Endothelial cell of umbilical vein (primary cell): ENCODE measurements at regions not wholly inside any gene's neighbourhood (a gene's known extent, or its start where the extent isn't known, plus 50 kb on each side); places are given as distances from the start of the nearest gene placed in this dataset.
"Not testable (repeated sequence)": the region's sequence is repeated elsewhere in the genome, so short reads cannot be mapped to it uniquely, and the experiment has no call there.

Experiments used
- BruUV-seq: library from RNA; stranded (reverse); fragments of 400-500 nt; replicated peaks from 2 replicates; lab custom pipeline; 2021; lab: Mats Ljungman, UMichigan
- CTCF ChIA-PET: fragments of 300-600, 350-600 bp; sonication (Branson Sonifier 250); formaldehyde crosslinking; loops from one replicate; lab custom pipeline; 2021; ENCODE audit warnings: antibody characterized with exemption, inconsistent platforms; lab: Charles Lee
- POLR2A ChIA-PET: fragments of 300-600, 350-600 bp; sonication (Branson Sonifier 250); formaldehyde crosslinking; loops from one replicate; lab custom pipeline; 2021; ENCODE audit warnings: antibody characterized with exemption, inconsistent platforms; lab: Charles Lee
- DNase-seq: peaks from one replicate; pipeline ENCODE4 v3.0.0-alpha.2; 2011; ENCODE audit warnings: low read depth, low spot score
- FAIRE-seq: peaks from 2 replicates; lab custom pipeline; 2011; peaks lifted over from hg19 to GRCh38; lab: Jason Lieb, UNC
- H2AFZ ChIP-seq: 2 replicates; pipeline ENCODE4 v1.6.0; 2012; ENCODE audit warnings: low read depth, low read length, control low read depth, inconsistent platforms
- H3K27ac ChIP-seq: 2 replicates; pipeline ENCODE4 v1.5.1; 2011; ENCODE audit warnings: low read depth, mild to moderate bottlenecking, control low read depth, low read length, moderate library complexity; ENCODE audit not compliant: insufficient read depth
- H3K27me3 ChIP-seq, 2 experiments: 2 replicates each; pipeline versions ENCODE4 v1.6.0 to v1.6.1; 2011; ENCODE audit warnings: low read length in 2 of 2, mixed read lengths in 1 of 2; ENCODE audit not compliant: control insufficient read depth in 2 of 2, insufficient read depth in 2 of 2
- H3K36me3 ChIP-seq, 2 experiments: 2 replicates in 1 of 2; 3 replicates in 1 of 2; pipeline ENCODE4 v1.5.1; 2011; ENCODE audit warnings: low read length in 2 of 2, mild to moderate bottlenecking in 1 of 2, moderate library complexity in 1 of 2; ENCODE audit not compliant: control insufficient read depth in 2 of 2, insufficient read depth in 2 of 2; ENCODE audit errors: extremely low read depth in 1 of 2
- H3K4me1 ChIP-seq: 3 replicates; pipeline ENCODE4 v1.5.1; 2011; ENCODE audit warnings: mild to moderate bottlenecking, low read length; ENCODE audit not compliant: control insufficient read depth, insufficient read depth; ENCODE audit errors: extremely low read depth
- H3K4me2 ChIP-seq: 2 replicates; pipeline ENCODE4 v1.6.1; 2011; ENCODE audit warnings: low read length, control low read depth, mixed read lengths; ENCODE audit not compliant: insufficient read depth
- H3K4me3 ChIP-seq, 3 experiments: fragments of 200-600 bp in 1 of 3; sonication (generic), shearing (Covaris generic) in 1 of 3; replicated peaks in 1 of 3; 2 replicates each; pipeline ENCODE4 v1.5.1; 2011 to 2016; ENCODE audit warnings: control low read depth in 3 of 3, low read length in 3 of 3, mild to moderate bottlenecking in 2 of 3, inconsistent platforms in 1 of 3, low read depth in 1 of 3, moderate library complexity in 1 of 3; ENCODE audit not compliant: insufficient read depth in 1 of 3
- H3K79me2 ChIP-seq: 2 replicates; pipeline ENCODE4 v1.6.0; 2012; ENCODE audit warnings: low read length, inconsistent platforms; ENCODE audit not compliant: control insufficient read depth, insufficient read depth
- H3K9ac ChIP-seq: replicated peaks from 2 replicates; pipeline ENCODE3; 2011; ENCODE audit warnings: low read length, control low read depth; ENCODE audit not compliant: insufficient read depth; ENCODE audit errors: extremely low read depth
- H3K9me1 ChIP-seq: replicated peaks from 3 replicates; pipeline ENCODE4 v1.6.0; 2011; ENCODE audit warnings: mild to moderate bottlenecking, low read length; ENCODE audit not compliant: control insufficient read depth, insufficient read depth; ENCODE audit errors: extremely low read depth
- H3K9me3 ChIP-seq: replicated peaks from 2 replicates; pipeline ENCODE4 v1.5.1; 2012; ENCODE audit warnings: low read length, inconsistent platforms; ENCODE audit not compliant: control insufficient read depth, insufficient read depth
- H4K20me1 ChIP-seq: replicated peaks from 2 replicates; pipeline ENCODE3; 2011; ENCODE audit warnings: mild to moderate bottlenecking, low read length; ENCODE audit not compliant: control insufficient read depth, insufficient read depth; ENCODE audit errors: extremely low read depth
- dilution Hi-C: fragments of 300-500 bp; cut with MboI; formaldehyde crosslinking; loops from one replicate; pipeline ENCODE4 v1.15.0; 2019; ENCODE audit warnings: low sequenced_read_pairs; ENCODE audit not compliant: extremely low pct_ligation_motif_present
- intact Hi-C: fragments of 100-400 bp; cut with micrococcal nuclease; formaldehyde crosslinking; loops from one replicate; pipeline ENCODE4 v1.10.0; 2022

DNA sequence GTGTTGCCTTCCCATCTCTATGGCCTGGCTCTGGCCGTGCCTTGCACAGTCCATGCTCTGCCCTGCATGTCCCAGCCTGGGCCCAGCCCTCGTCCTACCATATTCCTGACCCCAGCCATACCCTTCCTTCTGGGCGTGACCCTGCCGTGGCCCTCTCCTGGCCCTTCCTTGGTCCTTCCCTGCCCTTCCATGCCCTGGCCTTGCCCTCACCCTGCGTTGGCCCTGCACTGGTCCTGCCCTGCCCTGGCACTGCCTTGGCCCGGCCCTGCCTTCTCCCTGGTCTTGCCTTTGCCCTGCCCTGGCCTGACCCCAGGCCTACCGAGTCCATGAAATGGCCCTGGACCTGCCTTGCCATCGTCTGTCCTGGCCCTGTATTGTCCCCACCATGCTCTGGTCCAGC lies 1561.8 kb downstream of the RPIA start:
- H4K20me1 ChIP-seq, intact Hi-C loops, H3K9ac ChIP-seq, BruUV-seq, H2AFZ ChIP-seq, H3K9me1 ChIP-seq, POLR2A ChIA-PET, H3K27ac ChIP-seq, H3K9me3 ChIP-seq, H3K36me3 ChIP-seq, FAIRE-seq, H3K4me1 ChIP-seq, DNase-seq, H3K27me3 ChIP-seq, H3K4me3 ChIP-seq, H3K4me2 ChIP-seq, CTCF ChIA-PET, dilution Hi-C loops, H3K79me2 ChIP-seq: not testable (repeated sequence)

DNA sequence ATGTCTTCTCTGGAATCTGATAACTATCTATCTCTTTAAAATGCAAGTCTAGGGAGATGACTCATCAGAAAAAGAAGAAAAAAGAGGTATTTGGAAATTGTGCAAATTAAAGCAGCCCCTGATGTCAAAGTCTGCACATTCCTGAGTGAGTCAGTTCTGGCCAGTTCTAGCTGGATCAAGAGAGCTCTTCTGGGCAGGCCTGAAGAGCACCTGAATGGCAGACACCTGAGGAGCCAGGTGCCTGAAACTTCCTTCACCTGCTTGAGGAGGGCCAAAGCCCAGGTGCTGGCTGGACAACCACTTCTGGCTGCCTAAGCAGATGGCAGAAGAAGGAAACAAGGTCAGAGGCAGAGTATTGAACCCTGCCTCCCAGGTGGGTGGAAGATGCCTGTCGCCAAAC lies 1575.4 kb downstream of the RPIA start:
- H3K4me1 ChIP-seq, H3K36me3 ChIP-seq, H3K9me1 ChIP-seq, DNase-seq, FAIRE-seq, H3K79me2 ChIP-seq, H3K27me3 ChIP-seq, H2AFZ ChIP-seq, H3K9me3 ChIP-seq, intact Hi-C loops, H3K4me2 ChIP-seq, CTCF ChIA-PET, dilution Hi-C loops, H3K27ac ChIP-seq, H3K4me3 ChIP-seq, H3K9ac ChIP-seq, POLR2A ChIA-PET, H4K20me1 ChIP-seq, BruUV-seq: not testable (repeated sequence)

DNA sequence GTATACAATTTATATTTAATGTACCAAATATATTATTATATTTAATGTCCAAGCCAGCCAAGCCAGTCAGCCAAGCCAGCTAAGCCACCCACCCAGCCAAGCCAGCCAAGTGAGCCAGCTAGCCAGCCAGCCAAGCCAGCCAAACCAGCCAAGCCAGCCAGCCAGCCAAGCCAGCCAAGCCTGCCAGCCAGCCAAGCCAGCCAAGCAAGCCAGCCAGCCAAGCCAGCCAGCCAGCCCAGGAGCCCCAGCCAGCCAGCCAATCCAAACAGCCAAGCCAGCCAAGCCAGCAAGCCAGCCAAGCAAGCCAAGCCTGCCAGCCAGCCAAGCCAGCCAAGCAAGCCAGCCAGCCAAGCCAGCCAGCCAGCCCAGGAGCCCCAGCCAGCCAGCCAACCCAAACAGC lies 1596.3 kb downstream of the RPIA start:
- H3K27ac ChIP-seq, H3K4me1 ChIP-seq, H4K20me1 ChIP-seq, intact Hi-C loops, H3K36me3 ChIP-seq, CTCF ChIA-PET, H2AFZ ChIP-seq, POLR2A ChIA-PET, dilution Hi-C loops, H3K4me2 ChIP-seq, H3K9me3 ChIP-seq, H3K9ac ChIP-seq, FAIRE-seq, H3K79me2 ChIP-seq, H3K4me3 ChIP-seq, DNase-seq, H3K9me1 ChIP-seq, BruUV-seq, H3K27me3 ChIP-seq: not testable (repeated sequence)

DNA sequence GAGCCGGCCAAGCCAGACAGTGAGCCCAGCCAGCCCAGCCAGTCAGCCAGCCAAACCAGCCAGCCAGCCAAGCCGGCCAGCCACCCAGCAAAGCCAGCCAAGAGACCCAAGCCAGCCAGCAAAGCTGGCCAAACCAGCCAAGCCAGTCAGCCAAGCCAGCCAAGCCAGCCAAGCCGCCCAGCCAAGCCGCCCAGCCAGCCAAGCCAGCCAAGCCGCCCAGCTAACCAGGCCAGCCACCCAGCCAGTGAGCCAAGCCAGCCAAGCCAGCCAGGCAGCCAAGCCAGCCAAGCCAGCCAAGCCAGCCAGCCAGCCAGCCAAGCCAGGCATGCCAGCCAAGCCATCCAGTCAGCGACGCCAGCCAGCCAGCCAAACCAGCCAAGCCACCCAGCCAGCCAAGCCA lies 1596.9 kb downstream of the RPIA start:
- H3K79me2 ChIP-seq, H2AFZ ChIP-seq, BruUV-seq, H4K20me1 ChIP-seq, H3K27ac ChIP-seq, dilution Hi-C loops, CTCF ChIA-PET, DNase-seq, H3K4me2 ChIP-seq, H3K9ac ChIP-seq, H3K4me1 ChIP-seq, POLR2A ChIA-PET, H3K4me3 ChIP-seq, H3K36me3 ChIP-seq, H3K27me3 ChIP-seq, intact Hi-C loops, H3K9me1 ChIP-seq, H3K9me3 ChIP-seq: not testable (repeated sequence)
- peak; percentile 90 for FAIRE-seq
